Activated T-cell treated with anti-CD3 and anti-CD28 coated beads, Interleukin-2, amount 50 U/mL, for 24 hours (primary cell): ENCODE measurements at regions not wholly inside any gene's neighbourhood (a gene's known extent, or its start where the extent isn't known, plus 50 kb on each side); places are given as distances from the start of the nearest gene placed in this dataset.
A peak's percentile ranks its signal among the peaks of the same experiment; 100 is the strongest.
"Not testable (repeated sequence)": the region's sequence is repeated elsewhere in the genome, so short reads cannot be mapped to it uniquely, and the experiment has no call there.

Experiments
- DNase-seq: peaks from one replicate; pipeline ENCODE4 v3.0.0-alpha.2; 2020
- H3K27ac Mint-ChIP-seq: 2 replicates; pipeline ENCODE4 v1.8.0; 2020; ENCODE audit warnings: mild to moderate bottlenecking, mixed read lengths
- H3K27me3 Mint-ChIP-seq: 2 replicates; pipeline ENCODE4 v1.8.0; 2020; ENCODE audit warnings: mixed read lengths
- H3K36me3 Mint-ChIP-seq: 2 replicates; pipeline ENCODE4 v1.8.0; 2020; ENCODE audit warnings: low read depth, mixed read lengths
- H3K4me1 Mint-ChIP-seq: 2 replicates; pipeline ENCODE4 v1.8.0; 2020; ENCODE audit warnings: low read depth, mixed read lengths
- H3K4me3 Mint-ChIP-seq: 2 replicates; pipeline ENCODE4 v1.8.0; 2020; ENCODE audit warnings: mild to moderate bottlenecking, moderate library complexity, mixed read lengths
- H3K9me3 Mint-ChIP-seq: 2 replicates; pipeline ENCODE4 v1.8.0; 2020; ENCODE audit warnings: mixed read lengths

DNA sequence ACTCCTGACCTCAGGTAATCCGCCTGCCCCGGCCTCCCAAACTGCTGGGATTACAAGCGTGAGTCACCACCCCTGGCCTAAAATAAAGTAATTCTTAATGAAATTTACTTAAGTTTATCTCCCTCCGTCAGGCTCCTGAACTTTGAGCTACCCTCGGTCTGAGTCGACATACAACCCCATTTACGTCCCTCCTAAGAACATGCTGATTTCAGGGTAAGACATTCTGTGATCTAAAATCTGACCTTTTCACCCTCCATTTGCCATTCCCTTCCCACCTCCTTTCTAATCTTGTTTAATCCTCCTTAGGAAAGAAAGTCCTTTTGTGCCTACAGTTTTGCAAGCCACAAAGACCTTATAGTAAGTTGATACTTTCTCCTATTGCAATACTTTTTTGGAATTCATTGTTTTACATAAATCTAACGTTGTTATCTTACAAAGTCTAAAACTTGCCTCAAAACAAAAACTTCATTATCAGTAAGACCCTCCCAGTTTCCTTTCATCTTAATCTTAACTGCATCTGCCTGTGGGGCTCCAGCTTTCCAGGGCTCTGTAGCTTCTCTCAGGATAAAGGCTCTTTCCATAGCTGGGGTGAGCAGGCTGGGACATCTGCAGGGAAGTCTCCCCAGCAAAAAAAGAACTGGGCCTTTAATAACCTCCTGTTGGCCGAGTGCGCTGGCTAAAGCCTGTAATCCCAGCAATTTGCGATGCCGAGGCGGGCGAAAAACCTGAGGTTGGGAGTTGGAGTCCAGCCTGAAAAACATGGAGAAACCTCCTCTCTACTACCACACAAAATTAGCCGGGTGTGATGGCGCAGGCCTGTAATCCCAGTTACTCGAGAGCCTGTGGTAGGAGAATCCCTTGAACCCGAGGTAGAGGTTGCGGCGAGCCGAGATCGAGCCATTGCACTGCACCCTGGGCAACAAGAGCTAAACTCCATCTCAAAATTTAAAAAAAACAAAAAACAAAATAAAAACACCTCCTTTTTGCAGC lies 143.1 kb downstream of the ZNF737 start:
- DNase-seq = no peak
- no peaks in the 10 kb centered on the region for H3K27me3 Mint-ChIP-seq
- no peak overlapping the region for H3K27ac Mint-ChIP-seq
- peaks cover 4% of the 10 kb centered on the region for H3K9me3 Mint-ChIP-seq
- H3K36me3 Mint-ChIP-seq = peaks cover 66% of the 10 kb centered on the region
- peak overlapping the region; percentile 99 for H3K4me3 Mint-ChIP-seq
- H3K4me1 Mint-ChIP-seq = peaks cover 22% of the 10 kb centered on the region

DNA sequence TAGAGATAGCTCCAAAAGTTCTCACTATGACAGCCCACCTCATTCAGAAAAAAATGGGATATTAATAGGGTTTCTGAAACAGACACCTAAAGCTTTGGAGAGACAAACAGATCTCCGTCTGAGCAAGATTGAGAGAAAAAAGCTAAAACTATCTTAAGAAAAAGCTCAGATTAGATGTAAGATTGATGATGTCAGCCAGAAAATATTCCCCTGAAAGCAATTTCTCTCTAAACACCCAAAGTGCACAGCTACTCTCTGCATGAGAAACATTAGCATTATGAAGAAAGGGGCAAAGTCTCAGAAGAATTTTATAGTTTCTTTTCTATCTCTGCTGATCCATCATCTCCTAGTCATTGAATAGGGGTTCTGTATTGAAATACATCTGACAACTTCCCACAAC lies 148.9 kb downstream of the ZNF737 start:
- Mint-ChIP-seq H3K36me3 (peaks cover 90% of the 10 kb centered on the region), H3K4me3 (no peak overlapping the region), H3K27ac (no peak overlapping the region), H3K4me1 (peaks cover 11% of the 10 kb centered on the region), H3K9me3 (peaks cover 7% of the 10 kb centered on the region), H3K27me3 (no peaks in the 10 kb centered on the region)
- no peak for DNase-seq

DNA sequence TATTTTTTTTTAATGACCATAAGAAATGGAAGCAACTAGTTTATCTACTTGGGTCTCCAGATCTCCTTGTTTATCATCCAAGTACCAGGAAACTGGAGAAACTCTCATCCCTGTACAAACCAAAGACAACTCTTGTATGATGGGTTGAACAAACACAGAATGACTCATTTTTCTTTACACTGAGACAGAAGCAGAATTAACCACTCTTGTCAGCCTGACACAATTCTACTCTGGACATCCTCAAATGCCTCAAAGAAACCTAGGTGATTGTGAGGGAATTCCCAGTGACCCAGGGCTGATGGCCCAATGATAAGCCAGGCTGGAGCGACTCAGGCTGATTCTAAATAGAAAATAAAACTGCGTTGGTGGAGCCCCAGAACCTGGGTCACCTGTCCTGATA lies 151.5 kb downstream of the ZNF737 start:
- peaks cover 6% of the 10 kb centered on the region for H3K4me1 Mint-ChIP-seq
- peaks cover 87% of the 10 kb centered on the region for H3K36me3 Mint-ChIP-seq
- DNase-seq = no peak
- no peak overlapping the region for H3K27ac Mint-ChIP-seq
- H3K27me3 Mint-ChIP-seq = no peaks in the 10 kb centered on the region
- H3K9me3 Mint-ChIP-seq = peaks cover 12% of the 10 kb centered on the region
- H3K4me3 Mint-ChIP-seq = no peak overlapping the region

DNA sequence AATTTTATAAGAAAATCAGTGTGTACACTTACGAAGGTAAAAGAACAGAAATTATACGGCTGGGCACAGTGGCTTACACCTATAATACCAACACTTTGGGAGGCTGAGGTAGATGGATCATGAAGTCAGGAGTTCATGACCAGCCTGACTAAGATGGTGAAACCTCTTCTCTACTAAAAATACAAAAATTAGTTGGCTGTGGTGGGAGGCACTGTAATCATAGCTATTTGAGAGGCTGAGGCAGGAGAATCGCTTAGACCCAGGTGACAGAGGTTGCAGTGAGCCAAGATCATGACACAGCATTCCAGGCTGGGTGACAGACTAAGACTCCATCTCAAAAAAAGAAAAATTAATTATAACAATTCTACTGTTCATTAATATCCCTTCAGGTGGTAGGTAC lies 151.9 kb downstream of the ZNF737 start:
- peaks cover 14% of the 10 kb centered on the region for H3K9me3 Mint-ChIP-seq
- no peak for DNase-seq
- peaks cover 87% of the 10 kb centered on the region for H3K36me3 Mint-ChIP-seq
- no peak overlapping the region for H3K4me3 Mint-ChIP-seq
- no peak overlapping the region for H3K27ac Mint-ChIP-seq
- H3K27me3 Mint-ChIP-seq = no peaks in the 10 kb centered on the region
- peaks cover 6% of the 10 kb centered on the region for H3K4me1 Mint-ChIP-seq

DNA sequence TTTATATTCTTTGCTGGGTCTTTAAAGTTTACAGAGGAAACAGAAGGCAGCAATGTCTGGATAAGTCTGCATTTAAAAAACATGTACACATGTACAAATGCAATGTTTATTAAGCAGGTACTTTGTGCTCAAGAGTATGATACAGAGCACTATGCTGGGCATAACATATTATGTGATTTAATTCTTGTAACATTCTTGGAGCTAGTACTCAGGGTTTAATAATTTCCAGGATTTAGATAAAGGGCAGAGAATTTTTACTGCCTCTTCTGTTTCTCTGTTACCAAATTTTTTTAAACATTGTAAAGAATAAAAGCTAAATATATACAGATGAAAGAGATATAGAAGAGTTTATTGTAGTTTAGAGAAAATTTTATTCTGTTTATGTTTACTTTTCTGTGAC lies 152.7 kb downstream of the ZNF737 start:
- Mint-ChIP-seq H3K9me3 (peaks cover 17% of the 10 kb centered on the region), H3K4me1 (peaks cover 6% of the 10 kb centered on the region), H3K36me3 (peaks cover 85% of the 10 kb centered on the region), H3K27ac (no peak overlapping the region), H3K4me3 (no peak overlapping the region), H3K27me3 (no peaks in the 10 kb centered on the region)
- DNase-seq = no peak

DNA sequence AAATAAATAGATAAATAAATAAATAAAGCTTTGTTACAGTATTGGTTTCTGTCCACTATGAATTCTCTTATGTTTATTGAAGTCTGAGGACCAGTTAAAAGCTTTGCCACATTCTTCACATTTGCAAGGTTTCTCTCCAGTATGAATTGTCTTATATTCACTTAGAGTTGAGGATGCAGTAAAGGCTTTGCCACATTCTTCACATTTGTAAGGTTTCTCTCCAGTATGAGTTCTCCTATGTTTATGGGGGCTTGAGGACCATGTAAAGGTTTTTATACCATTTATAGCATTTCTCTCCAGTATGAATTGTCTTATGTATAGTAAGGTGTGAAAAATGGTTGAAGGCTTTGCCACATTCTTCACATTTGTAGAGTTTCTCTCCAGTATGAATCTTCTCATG lies 168.3 kb downstream of the ZNF737 start:
- H3K9me3 Mint-ChIP-seq = peaks cover 40% of the 10 kb centered on the region
- DNase-seq = no peak
- H3K27ac Mint-ChIP-seq = no peak overlapping the region
- H3K4me1 Mint-ChIP-seq = no peaks in the 10 kb centered on the region
- peaks cover 57% of the 10 kb centered on the region for H3K36me3 Mint-ChIP-seq
- H3K4me3 Mint-ChIP-seq = no peak overlapping the region
- H3K27me3 Mint-ChIP-seq = no peaks in the 10 kb centered on the region

DNA sequence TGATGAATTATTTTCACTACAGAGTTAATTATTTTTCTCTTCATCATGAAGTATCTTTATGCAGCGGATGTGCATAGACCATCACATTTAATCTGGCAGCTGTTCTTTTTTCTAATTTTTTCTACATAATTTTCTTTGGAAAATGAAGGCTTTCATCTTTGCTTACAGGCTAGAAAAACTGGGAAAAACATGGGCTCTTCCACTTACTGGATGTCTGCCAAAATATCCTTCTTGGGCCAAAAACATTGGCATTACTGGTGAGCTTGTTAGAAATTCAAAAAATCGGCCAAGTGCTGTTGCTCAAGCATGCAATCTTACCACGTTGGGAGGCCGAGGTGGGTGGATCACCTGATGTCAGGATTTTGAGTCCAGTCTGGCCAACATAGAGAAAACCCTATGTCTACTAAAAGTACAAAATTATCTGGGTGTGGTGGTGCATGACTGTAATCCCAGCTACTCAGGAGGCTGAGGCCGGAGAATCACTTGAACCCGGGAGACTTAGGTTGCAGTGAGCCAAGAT lies 176.8 kb downstream of the ZNF737 start:
- Mint-ChIP-seq H3K27me3 (no peaks in the 10 kb centered on the region), H3K9me3 (peaks cover 33% of the 10 kb centered on the region), H3K4me1 (no peaks in the 10 kb centered on the region), H3K27ac (no peak overlapping the region), H3K36me3 (peaks cover 14% of the 10 kb centered on the region), H3K4me3 (no peak overlapping the region)
- no peak for DNase-seq

DNA sequence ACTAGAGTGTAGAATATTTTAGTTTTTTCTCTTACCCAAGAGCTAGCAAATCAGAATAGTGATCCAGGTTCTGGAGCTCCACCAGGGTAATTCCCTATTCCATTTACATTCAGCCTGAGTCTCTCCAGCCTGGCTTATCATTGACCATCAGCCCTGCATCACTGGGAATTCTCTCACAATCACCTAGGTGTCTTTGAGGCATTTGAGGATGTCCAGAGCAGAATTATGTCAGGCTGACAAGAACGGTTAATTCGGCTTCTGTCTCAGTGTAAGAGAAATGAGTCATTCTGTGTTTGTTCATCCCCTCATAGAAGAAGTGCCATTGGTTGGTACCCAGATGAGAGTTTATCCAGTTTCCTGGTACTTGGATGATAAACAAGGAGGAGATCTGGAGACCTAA lies 180.5 kb downstream of the ZNF737 start:
- Mint-ChIP-seq H3K36me3 (peaks cover 9% of the 10 kb centered on the region), H3K4me3 (no peak overlapping the region), H3K27ac (no peak overlapping the region)

DNA sequence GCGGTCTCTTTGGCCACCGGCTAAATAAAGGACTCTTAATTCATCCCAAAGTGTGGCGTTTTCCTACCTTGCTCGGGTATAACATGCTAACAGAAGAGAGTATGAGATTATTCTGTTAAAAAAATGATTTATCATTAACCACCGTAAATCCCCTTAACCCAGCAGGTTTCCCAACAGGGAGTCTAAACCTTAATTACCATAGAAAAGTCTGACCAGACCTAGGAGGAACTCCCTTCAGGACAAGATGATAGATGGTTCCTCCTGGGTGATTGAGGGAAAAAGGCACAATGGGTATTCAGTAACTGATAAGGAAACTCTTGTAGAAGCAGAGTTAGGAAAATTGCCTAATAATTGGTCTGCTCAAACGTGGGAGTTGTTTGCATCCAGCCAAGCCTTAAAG lies 193.7 kb downstream of the ZNF737 start:
- H3K4me3 Mint-ChIP-seq = no peak overlapping the region
- H3K9me3 Mint-ChIP-seq = peaks cover 30% of the 10 kb centered on the region
- H3K36me3 Mint-ChIP-seq = no peaks in the 10 kb centered on the region
- no peak overlapping the region for H3K27ac Mint-ChIP-seq
- DNase-seq = no peak
- peaks cover 2% of the 10 kb centered on the region for H3K4me1 Mint-ChIP-seq
- no peaks in the 10 kb centered on the region for H3K27me3 Mint-ChIP-seq

More for the DNA sequence above, 180.5 kb downstream of the ZNF737 start:
- DNase-seq = no peak
- no peaks in the 10 kb centered on the region for H3K4me1 Mint-ChIP-seq
- H3K27me3 Mint-ChIP-seq = no peaks in the 10 kb centered on the region
- peaks cover 36% of the 10 kb centered on the region for H3K9me3 Mint-ChIP-seq

DNA sequence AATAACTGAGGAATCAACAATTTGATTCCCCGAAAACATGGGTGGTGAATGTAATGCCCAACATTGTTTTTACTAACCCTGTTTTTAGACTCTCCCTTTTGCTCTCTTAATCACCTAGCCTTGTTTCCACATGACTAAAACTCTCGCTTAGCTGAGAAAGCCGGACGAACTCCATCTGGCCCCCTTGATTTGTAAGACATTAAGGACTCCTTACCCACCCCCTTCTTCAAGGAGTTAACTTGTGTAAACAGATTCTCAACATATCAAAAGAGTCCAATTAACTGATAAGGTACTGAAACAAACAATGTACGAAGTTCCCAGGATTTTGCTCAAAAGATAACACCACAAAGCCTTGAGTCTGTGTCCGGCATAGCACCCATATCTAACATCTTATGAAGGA lies 194.3 kb downstream of the ZNF737 start:
- H3K36me3 Mint-ChIP-seq, H3K4me3 Mint-ChIP-seq, DNase-seq, H3K27ac Mint-ChIP-seq, H3K27me3 Mint-ChIP-seq, H3K4me1 Mint-ChIP-seq: not testable (repeated sequence)
- peaks cover 28% of the 10 kb centered on the region for H3K9me3 Mint-ChIP-seq

DNA sequence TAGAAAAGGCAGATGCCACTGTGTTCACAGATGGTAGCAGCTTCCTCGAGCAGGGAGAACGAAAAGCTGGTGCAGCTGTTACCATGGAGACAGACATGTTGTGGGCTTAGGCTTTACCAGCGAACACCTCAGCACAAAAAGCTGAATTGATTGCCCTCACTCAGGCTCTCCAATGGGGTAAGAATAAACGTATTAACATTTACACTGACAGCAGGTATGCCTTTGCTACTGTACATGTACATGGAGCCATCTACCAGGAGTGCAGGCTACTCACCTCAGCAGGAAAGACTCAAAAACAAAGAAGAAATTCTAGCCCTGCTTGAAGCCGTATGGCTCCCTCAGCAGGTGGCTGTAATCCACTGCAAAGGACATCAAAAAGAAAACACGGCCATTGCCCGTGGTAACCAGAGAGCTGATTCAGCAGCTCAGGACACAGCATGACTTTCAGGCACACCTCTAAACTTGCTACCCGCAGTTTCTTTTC lies 197.7 kb downstream of the ZNF737 start:
- no peak overlapping the region for H3K27ac Mint-ChIP-seq
- H3K27me3 Mint-ChIP-seq = no peaks in the 10 kb centered on the region
- H3K36me3 Mint-ChIP-seq = no peaks in the 10 kb centered on the region
- no peak overlapping the region for H3K4me3 Mint-ChIP-seq
- peaks cover 19% of the 10 kb centered on the region for H3K9me3 Mint-ChIP-seq
- DNase-seq = no peak
- H3K4me1 Mint-ChIP-seq = peaks cover 2% of the 10 kb centered on the region

DNA sequence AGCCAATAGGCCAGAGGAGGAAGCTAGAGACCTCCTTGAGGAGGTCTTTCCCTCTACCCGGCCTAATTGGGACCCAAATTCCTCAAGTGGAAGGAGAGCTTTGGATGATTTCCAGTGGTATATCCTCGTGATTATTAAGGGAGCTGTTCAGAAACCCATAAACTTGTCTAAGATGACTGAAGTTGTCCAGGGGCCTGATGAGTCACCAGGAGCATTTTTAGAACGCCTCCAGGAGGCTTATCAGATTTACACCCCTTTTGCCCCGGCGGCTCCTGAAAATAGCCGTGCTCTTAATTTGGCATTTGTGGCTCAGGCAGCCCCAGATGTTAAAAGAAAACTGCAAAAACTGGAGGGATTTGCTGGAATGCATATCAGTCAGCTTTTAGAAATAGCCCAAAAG lies 198.1 kb downstream of the ZNF486 start:
- H3K27ac Mint-ChIP-seq = no peak overlapping the region
- H3K27me3 Mint-ChIP-seq = no peaks in the 10 kb centered on the region
- no peaks in the 10 kb centered on the region for H3K36me3 Mint-ChIP-seq
- H3K4me3 Mint-ChIP-seq = no peak overlapping the region
- peaks cover 13% of the 10 kb centered on the region for H3K9me3 Mint-ChIP-seq
- no peak for DNase-seq
- peaks cover 2% of the 10 kb centered on the region for H3K4me1 Mint-ChIP-seq

DNA sequence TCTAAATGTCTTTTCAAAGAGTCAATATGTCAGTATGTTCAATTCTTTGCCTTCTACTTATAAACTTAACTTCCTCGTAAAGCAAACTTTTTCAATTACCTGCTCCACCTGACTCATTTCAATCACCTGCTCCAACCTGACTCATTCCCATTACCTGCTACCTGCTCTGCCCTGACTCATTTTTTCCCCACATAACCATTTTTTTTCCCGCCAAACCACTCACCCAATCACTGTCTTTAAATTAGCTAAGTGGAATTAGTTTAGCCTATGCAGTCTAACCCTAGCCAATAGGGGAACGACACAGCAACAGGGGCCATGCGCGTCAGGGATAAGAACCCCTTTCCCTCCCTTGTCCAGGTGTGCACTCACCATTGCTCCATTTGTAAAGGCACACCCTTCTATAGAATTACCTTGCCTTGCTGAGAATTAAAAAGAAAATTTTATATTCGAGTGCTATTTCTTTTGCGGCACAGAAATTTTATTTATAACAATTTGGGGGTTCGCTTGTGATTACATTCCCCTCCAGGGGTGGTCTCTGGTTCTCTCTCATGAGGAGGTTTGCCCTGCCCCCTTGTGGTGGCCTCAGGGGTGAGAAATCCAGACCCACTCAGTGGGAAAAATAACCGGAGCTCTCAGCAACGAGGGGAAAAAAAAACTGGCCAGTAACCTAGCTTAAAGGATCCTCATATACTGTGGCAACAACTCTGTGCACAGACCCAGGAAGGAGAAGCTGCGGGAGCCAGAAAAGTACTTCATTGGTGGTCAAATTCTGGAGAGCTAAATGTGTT lies 193.1 kb downstream of the ZNF486 start:
- no peaks in the 10 kb centered on the region for H3K27me3 Mint-ChIP-seq
- DNase-seq = no peak
- H3K4me3 Mint-ChIP-seq = no peak overlapping the region
- peaks cover 19% of the 10 kb centered on the region for H3K9me3 Mint-ChIP-seq
- H3K27ac Mint-ChIP-seq = no peak overlapping the region
- H3K4me1 Mint-ChIP-seq = peaks cover 3% of the 10 kb centered on the region
- no peaks in the 10 kb centered on the region for H3K36me3 Mint-ChIP-seq

DNA sequence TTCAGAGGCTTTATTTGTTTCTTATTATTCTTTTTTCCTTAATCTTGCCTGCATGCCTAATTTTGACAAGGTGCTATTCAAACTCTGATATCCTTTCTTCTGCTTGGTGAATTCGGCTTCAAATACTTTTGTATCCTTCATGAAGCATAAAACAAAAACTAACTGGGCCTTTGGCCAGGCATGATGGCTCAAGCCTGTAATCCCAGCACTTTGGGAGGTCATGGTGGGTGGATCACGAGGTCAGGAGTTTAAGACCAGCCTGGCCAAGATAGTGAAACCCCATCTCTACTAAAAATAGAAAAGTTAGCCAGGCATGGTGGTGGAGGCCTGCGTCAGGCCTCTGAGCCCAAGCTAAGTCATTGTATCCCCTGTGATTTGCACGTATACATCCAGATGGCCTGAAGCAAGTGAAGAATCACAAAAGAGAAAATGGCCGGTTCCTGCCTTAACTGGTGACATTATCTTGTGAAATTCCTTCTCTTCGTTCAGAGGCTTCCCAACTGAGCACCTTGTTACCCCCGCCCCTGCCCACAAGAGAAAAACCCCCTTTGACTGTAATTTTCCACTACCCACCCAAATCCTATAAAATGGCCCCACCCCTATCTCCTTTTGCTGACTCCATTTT lies 191.9 kb downstream of the ZNF486 start:
- H3K27ac Mint-ChIP-seq, H3K36me3 Mint-ChIP-seq, H3K4me1 Mint-ChIP-seq, DNase-seq, H3K4me3 Mint-ChIP-seq, H3K27me3 Mint-ChIP-seq: not testable (repeated sequence)
- H3K9me3 Mint-ChIP-seq = peaks cover 19% of the 10 kb centered on the region
